Body of pancreas (tissue), 4 donors: ENCODE measurements at regions not wholly inside any gene's neighbourhood (a gene's known extent, or its start where the extent isn't known, plus 50 kb on each side); places are given as distances from the start of the nearest gene placed in this dataset.

Source experiments
- POLR2A ChIP-seq, 3 donors: fragments of 450-650 bp; IDR thresholded peaks; one replicate each; pipeline ENCODE4 v1.6.1; 2016; ENCODE audit warnings: antibody characterized with exemption in 3 of 3, mild to moderate bottlenecking in 2 of 3
- TF ChIP-seq, protein P1 (sequence below), 7 experiments: fragments of 450-650 bp in 4 of 7; fragments of 200-600 bp in 3 of 7; sonication (generic) in 3 of 7; IDR thresholded peaks; one replicate each; pipeline ENCODE4 v1.5.1; 2016 to 2019; ENCODE audit warnings: antibody characterized with exemption in 7 of 7

DNA sequence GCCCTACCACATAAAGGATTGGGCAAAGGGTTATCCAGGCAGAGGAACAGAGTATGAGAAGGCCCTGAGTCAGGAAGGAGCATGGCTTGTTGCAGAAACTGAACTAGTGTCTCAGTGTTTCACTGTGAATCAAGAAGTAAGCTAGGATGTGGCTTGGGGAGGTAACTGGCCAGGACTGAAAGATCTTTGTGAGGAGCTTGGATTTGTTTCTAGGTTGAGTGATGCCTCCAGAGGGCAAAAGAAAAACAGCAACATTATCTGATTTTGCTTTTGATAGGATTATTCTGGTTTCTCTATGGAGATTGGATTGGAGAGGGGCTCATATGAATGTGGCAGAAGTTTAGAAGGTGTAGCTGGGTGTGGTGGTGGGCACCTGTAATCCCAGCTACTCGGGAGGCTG is 137.9 kb upstream of the HDAC9 start:
- TF ChIP-seq, protein P1, sequence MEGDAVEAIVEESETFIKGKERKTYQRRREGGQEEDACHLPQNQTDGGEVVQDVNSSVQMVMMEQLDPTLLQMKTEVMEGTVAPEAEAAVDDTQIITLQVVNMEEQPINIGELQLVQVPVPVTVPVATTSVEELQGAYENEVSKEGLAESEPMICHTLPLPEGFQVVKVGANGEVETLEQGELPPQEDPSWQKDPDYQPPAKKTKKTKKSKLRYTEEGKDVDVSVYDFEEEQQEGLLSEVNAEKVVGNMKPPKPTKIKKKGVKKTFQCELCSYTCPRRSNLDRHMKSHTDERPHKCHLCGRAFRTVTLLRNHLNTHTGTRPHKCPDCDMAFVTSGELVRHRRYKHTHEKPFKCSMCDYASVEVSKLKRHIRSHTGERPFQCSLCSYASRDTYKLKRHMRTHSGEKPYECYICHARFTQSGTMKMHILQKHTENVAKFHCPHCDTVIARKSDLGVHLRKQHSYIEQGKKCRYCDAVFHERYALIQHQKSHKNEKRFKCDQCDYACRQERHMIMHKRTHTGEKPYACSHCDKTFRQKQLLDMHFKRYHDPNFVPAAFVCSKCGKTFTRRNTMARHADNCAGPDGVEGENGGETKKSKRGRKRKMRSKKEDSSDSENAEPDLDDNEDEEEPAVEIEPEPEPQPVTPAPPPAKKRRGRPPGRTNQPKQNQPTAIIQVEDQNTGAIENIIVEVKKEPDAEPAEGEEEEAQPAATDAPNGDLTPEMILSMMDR (IDR thresholded peaks at IDR 0.05) = no peak
- TF ChIP-seq POLR2A (IDR thresholded peaks at IDR 0.05) = no peak
